Ovary (tissue), 3 donors: ENCODE measurements at regions not wholly inside any gene's neighbourhood (a gene's known extent, or its start where the extent isn't known, plus 50 kb on each side); places are given as distances from the start of the nearest gene placed in this dataset.

Experiments used
- EP300 ChIP-seq: sonication (generic); formaldehyde crosslinking; IDR thresholded peaks from one replicate; pipeline ENCODE4 v1.6.1; 2017; ENCODE audit warnings: antibody characterized with exemption
- POLR2A ChIP-seq: fragments of 450-650 bp; IDR thresholded peaks from one replicate; pipeline ENCODE4 v1.6.1; 2017; ENCODE audit warnings: antibody characterized with exemption, mild to moderate bottlenecking, moderate library complexity
- TF ChIP-seq, protein P1 (sequence below), 3 donors: fragments of 450-650 bp in 2 of 3; fragments of 200-600 bp in 1 of 3; IDR thresholded peaks; one replicate each; pipeline versions ENCODE4 v1.5.1 to v1.8.0; 2016 to 2022; ENCODE audit warnings: antibody characterized with exemption in 3 of 3, mild to moderate bottlenecking in 1 of 3
- donor health status: DM: no; HTN: no; CAD: no.

DNA sequence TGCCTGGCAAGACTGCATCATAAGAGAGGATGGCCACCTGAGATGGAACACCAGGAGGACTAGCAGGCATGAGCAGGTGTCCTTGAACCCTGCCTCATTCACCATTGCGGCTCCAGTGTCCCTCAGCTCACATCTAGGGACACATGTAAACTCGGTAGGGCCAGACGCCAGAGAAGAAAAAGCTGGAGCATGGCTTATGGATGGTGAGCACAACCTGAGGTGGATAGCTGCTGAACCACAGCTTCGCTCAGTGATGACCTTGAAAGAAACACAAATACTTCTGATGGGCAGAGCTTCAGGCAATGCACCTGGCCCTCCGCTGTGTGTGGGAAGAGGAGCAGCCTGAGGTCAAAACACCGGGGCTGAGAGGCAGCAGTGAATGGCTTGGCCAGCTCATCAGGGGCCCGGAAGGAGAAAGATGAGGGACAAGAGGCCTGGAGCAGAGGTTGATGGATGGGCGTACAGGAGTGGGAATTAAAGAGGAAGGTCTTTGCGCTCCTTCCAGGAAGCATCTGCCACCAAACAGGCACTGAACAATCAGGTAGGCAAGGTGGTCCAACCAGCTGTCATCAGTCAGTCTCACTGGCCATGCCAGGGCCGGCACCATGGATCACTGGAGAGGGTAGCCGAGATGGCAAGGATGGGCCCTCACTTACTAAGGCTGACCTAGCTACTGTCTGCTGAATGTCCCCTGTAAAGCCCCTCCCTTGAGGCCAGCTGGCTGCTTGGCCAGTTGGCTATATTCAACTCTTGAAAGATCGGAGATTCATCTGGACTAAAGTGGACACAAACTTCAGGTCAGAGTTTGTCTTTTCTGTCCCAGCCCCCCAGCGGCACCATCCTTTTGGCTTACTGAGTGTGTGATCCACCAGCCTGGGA is 89.7 kb downstream of the MYEOV start:
- TF ChIP-seq, protein P1, sequence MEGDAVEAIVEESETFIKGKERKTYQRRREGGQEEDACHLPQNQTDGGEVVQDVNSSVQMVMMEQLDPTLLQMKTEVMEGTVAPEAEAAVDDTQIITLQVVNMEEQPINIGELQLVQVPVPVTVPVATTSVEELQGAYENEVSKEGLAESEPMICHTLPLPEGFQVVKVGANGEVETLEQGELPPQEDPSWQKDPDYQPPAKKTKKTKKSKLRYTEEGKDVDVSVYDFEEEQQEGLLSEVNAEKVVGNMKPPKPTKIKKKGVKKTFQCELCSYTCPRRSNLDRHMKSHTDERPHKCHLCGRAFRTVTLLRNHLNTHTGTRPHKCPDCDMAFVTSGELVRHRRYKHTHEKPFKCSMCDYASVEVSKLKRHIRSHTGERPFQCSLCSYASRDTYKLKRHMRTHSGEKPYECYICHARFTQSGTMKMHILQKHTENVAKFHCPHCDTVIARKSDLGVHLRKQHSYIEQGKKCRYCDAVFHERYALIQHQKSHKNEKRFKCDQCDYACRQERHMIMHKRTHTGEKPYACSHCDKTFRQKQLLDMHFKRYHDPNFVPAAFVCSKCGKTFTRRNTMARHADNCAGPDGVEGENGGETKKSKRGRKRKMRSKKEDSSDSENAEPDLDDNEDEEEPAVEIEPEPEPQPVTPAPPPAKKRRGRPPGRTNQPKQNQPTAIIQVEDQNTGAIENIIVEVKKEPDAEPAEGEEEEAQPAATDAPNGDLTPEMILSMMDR (IDR thresholded peaks at IDR 0.05), result no peak
- TF ChIP-seq POLR2A, result no peak
- no peak for TF ChIP-seq EP300
